GM21717 (cell line): ENCODE measurements at regions not wholly inside any gene's neighbourhood (a gene's known extent, or its start where the extent isn't known, plus 50 kb on each side); places are given as distances from the start of the nearest gene placed in this dataset.

Source experiments
- ATAC-seq: cut with Tn5 transposase; IDR thresholded peaks from one replicate; pipeline ENCODE4 v1.9.1; 2021; ENCODE audit warnings: mild to moderate bottlenecking, moderate library complexity; ENCODE audit not compliant: unreplicated experiment

GRCh38 chr14:54125109-54125508 is 168.5 kb upstream of the BMP4 start:
- no peak for ATAC-seq

- ATAC-seq, result no peak
Observed at GRCh38 chr14:54126947-54127346, 170.3 kb upstream of the BMP4 start.

- ATAC-seq, result no peak
Observed at GRCh38 chr14:54127526-54127925, 170.9 kb upstream of the BMP4 start.

- no peak for ATAC-seq
Observed at GRCh38 chr14:54129850-54130640, 173.4 kb upstream of the BMP4 start.

GRCh38 chr14:54132496-54132895 is 175.9 kb upstream of the BMP4 start:
- ATAC-seq, result no peak

GRCh38 chr14:54133896-54134295 is 177.3 kb upstream of the BMP4 start:
- no peak for ATAC-seq

GRCh38 chr14:54135804-54136280 is 179.2 kb upstream of the BMP4 start:
- ATAC-seq, result no peak

- ATAC-seq, result no peak
Observed at GRCh38 chr14:54136894-54137613, 180.4 kb upstream of the BMP4 start.

- ATAC-seq, result no peak
Observed at GRCh38 chr14:54137614-54137961, 181.0 kb upstream of the BMP4 start.

GRCh38 chr14:54138024-54138353 is 181.4 kb upstream of the BMP4 start:
- ATAC-seq, result no peak

- ATAC-seq, result no peak
Observed at GRCh38 chr14:54138354-54139038, 181.9 kb upstream of the BMP4 start.

GRCh38 chr14:54140551-54140950 is 183.9 kb upstream of the BMP4 start:
- ATAC-seq, result no peak

GRCh38 chr14:54146601-54147000 is 190.0 kb upstream of the BMP4 start:
- no peak for ATAC-seq

GRCh38 chr14:54147282-54147681 is 190.7 kb upstream of the BMP4 start:
- ATAC-seq, result no peak

GRCh38 chr14:54147758-54148157 is 191.1 kb upstream of the BMP4 start:
- ATAC-seq, result no peak

- ATAC-seq, result no peak
Observed at GRCh38 chr14:54148251-54148650, 191.6 kb upstream of the BMP4 start.

- ATAC-seq, result no peak
Observed at GRCh38 chr14:54152351-54152750, 195.7 kb upstream of the BMP4 start.

- no peak for ATAC-seq
Observed at GRCh38 chr14:54166049-54166950, 209.7 kb upstream of the BMP4 start.

- ATAC-seq, result no peak
Observed at GRCh38 chr14:54168489-54168888, 211.9 kb upstream of the BMP4 start.

- no peak for ATAC-seq
Observed at GRCh38 chr14:54169254-54169924, 212.8 kb upstream of the BMP4 start.
